HepG2 (cell line): ENCODE measurements at regions not wholly inside any gene's neighbourhood (a gene's known extent, or its start where the extent isn't known, plus 50 kb on each side); places are given as distances from the start of the nearest gene placed in this dataset.
A peak's percentile ranks its signal among the peaks of the same experiment; 100 is the strongest.

Experiments used
- BRD4 ChIP-seq: sonication (generic); formaldehyde crosslinking; IDR thresholded peaks from 2 replicates; pipeline ENCODE4 v1.4.0; 2020; ENCODE audit warnings: missing genetic modification reagents
- ETV5 ChIP-seq: IDR thresholded peaks from 2 replicates; pipeline ENCODE4 v1.6.1; 2018; ENCODE audit warnings: missing biosample characterization, missing genetic modification reagents, inconsistent platforms, borderline replicate concordance
- HNRNPLL ChIP-seq: fragments of 200-400 bp; formaldehyde crosslinking; IDR thresholded peaks from 2 replicates; pipeline ENCODE4 v1.6.1; 2017; ENCODE audit warnings: mild to moderate bottlenecking, low read depth, low read length; ENCODE audit not compliant: poor library complexity, severe bottlenecking
- KDM2A ChIP-seq: sonication (generic); formaldehyde crosslinking; IDR thresholded peaks from 2 replicates; pipeline ENCODE4 v1.4.0; 2020; ENCODE audit warnings: low read depth, missing genetic modification reagents, borderline replicate concordance
- SKI ChIP-seq: fragments of 450-650 bp; IDR thresholded peaks from one replicate; pipeline ENCODE4 v1.6.1; 2018; ENCODE audit warnings: mild to moderate bottlenecking; ENCODE audit not compliant: partially characterized antibody
- STAG1 ChIP-seq: sonication (generic); formaldehyde crosslinking; IDR thresholded peaks from 2 replicates; pipeline ENCODE4 v1.4.0; 2020; ENCODE audit warnings: missing genetic modification reagents
- ZFY ChIP-seq: sonication (generic); formaldehyde crosslinking; IDR thresholded peaks from 2 replicates; pipeline ENCODE4 v1.4.0; 2020; ENCODE audit warnings: missing genetic modification reagents
- ZNF432 ChIP-seq: sonication (generic); formaldehyde crosslinking; IDR thresholded peaks from 2 replicates; pipeline ENCODE4 v1.5.0; 2020; ENCODE audit warnings: missing genetic modification reagents, mild to moderate bottlenecking, borderline replicate concordance
- ZNF768 ChIP-seq: sonication (generic); formaldehyde crosslinking; IDR thresholded peaks from 2 replicates; pipeline ENCODE4 v1.4.0; 2020; ENCODE audit warnings: missing genetic modification reagents
- TF ChIP-seq, protein P1 (sequence below): sonication (generic); formaldehyde crosslinking; IDR thresholded peaks from 2 replicates; pipeline ENCODE4 v1.4.0; 2020; ENCODE audit warnings: mild to moderate bottlenecking, missing genetic modification reagents
- TF ChIP-seq, protein P2 (sequence below), 2 experiments: sonication (generic) in 1 of 2; formaldehyde crosslinking in 1 of 2; IDR thresholded peaks; 2 replicates each; pipeline versions ENCODE4 v1.6.1 to v1.9.0; 2014 to 2022; ENCODE audit warnings: antibody characterized with exemption in 1 of 2, borderline replicate concordance in 1 of 2, inconsistent platforms in 1 of 2, low read depth in 1 of 2, missing genetic modification reagents in 1 of 2
- TF ChIP-seq, protein P3 (sequence below): sonication (generic); formaldehyde crosslinking; IDR thresholded peaks from 2 replicates; pipeline ENCODE4 v1.5.0; 2020; ENCODE audit warnings: mild to moderate bottlenecking, missing genetic modification reagents, borderline replicate concordance

DNA sequence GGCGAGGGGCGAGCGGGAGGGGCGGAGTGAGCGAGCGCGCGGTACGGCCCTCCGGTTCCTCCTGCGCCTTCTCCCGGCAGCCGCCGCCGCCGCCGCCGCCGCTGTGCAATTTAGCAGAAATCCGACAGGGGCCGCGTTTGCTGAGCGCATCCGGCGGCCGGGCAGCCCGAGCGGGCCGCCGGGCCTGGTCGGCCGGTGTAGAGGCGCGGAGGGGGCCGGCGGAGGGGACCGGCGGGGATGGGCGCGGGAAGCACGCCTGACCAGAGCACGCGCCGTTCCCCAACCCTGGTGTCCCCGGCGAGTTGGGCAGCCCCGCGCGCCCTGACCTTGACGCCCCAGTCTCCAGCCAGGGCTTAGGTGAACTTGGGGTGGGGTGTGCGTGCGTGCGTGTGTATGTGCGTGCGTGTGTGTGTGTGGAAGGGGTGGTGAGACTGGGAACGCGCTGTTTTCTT is 144.5 kb upstream of the ZNF536 start (continued):
- TF ChIP-seq SKI (no peak), STAG1 (CRISPR knock-in tag) (peak; percentile 41), ZNF768 (CRISPR knock-in tag) (peak; percentile 50; the same call in 1 of the 2 replicates), HNRNPLL (peak; percentile 58), ZFY (peak; percentile 40; the same call in 1 of the 2 replicates), ETV5 (CRISPR knock-in tag) (peak; percentile 28; the same call in 1 of the 2 replicates), KDM2A (CRISPR knock-in tag) (peak; percentile 48; the same call in 1 of the 2 replicates), ZNF432 (CRISPR knock-in tag) (no peak), BRD4 (CRISPR knock-in tag) (no peak)
- TF ChIP-seq, protein P1, sequence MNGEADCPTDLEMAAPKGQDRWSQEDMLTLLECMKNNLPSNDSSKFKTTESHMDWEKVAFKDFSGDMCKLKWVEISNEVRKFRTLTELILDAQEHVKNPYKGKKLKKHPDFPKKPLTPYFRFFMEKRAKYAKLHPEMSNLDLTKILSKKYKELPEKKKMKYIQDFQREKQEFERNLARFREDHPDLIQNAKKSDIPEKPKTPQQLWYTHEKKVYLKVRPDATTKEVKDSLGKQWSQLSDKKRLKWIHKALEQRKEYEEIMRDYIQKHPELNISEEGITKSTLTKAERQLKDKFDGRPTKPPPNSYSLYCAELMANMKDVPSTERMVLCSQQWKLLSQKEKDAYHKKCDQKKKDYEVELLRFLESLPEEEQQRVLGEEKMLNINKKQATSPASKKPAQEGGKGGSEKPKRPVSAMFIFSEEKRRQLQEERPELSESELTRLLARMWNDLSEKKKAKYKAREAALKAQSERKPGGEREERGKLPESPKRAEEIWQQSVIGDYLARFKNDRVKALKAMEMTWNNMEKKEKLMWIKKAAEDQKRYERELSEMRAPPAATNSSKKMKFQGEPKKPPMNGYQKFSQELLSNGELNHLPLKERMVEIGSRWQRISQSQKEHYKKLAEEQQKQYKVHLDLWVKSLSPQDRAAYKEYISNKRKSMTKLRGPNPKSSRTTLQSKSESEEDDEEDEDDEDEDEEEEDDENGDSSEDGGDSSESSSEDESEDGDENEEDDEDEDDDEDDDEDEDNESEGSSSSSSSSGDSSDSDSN = peak; percentile 42; the same call in 1 of the 2 replicates
- TF ChIP-seq, protein P2, sequence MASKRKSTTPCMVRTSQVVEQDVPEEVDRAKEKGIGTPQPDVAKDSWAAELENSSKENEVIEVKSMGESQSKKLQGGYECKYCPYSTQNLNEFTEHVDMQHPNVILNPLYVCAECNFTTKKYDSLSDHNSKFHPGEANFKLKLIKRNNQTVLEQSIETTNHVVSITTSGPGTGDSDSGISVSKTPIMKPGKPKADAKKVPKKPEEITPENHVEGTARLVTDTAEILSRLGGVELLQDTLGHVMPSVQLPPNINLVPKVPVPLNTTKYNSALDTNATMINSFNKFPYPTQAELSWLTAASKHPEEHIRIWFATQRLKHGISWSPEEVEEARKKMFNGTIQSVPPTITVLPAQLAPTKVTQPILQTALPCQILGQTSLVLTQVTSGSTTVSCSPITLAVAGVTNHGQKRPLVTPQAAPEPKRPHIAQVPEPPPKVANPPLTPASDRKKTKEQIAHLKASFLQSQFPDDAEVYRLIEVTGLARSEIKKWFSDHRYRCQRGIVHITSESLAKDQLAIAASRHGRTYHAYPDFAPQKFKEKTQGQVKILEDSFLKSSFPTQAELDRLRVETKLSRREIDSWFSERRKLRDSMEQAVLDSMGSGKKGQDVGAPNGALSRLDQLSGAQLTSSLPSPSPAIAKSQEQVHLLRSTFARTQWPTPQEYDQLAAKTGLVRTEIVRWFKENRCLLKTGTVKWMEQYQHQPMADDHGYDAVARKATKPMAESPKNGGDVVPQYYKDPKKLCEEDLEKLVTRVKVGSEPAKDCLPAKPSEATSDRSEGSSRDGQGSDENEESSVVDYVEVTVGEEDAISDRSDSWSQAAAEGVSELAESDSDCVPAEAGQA (IDR thresholded peaks at IDR 0.05; ENCODE audit: low read depth) = no peak
- TF ChIP-seq, protein P2 (CRISPR knock-in tag; IDR thresholded peaks at IDR 0.05; ENCODE audit: borderline replicate concordance) = no peak
- TF ChIP-seq, protein P3, sequence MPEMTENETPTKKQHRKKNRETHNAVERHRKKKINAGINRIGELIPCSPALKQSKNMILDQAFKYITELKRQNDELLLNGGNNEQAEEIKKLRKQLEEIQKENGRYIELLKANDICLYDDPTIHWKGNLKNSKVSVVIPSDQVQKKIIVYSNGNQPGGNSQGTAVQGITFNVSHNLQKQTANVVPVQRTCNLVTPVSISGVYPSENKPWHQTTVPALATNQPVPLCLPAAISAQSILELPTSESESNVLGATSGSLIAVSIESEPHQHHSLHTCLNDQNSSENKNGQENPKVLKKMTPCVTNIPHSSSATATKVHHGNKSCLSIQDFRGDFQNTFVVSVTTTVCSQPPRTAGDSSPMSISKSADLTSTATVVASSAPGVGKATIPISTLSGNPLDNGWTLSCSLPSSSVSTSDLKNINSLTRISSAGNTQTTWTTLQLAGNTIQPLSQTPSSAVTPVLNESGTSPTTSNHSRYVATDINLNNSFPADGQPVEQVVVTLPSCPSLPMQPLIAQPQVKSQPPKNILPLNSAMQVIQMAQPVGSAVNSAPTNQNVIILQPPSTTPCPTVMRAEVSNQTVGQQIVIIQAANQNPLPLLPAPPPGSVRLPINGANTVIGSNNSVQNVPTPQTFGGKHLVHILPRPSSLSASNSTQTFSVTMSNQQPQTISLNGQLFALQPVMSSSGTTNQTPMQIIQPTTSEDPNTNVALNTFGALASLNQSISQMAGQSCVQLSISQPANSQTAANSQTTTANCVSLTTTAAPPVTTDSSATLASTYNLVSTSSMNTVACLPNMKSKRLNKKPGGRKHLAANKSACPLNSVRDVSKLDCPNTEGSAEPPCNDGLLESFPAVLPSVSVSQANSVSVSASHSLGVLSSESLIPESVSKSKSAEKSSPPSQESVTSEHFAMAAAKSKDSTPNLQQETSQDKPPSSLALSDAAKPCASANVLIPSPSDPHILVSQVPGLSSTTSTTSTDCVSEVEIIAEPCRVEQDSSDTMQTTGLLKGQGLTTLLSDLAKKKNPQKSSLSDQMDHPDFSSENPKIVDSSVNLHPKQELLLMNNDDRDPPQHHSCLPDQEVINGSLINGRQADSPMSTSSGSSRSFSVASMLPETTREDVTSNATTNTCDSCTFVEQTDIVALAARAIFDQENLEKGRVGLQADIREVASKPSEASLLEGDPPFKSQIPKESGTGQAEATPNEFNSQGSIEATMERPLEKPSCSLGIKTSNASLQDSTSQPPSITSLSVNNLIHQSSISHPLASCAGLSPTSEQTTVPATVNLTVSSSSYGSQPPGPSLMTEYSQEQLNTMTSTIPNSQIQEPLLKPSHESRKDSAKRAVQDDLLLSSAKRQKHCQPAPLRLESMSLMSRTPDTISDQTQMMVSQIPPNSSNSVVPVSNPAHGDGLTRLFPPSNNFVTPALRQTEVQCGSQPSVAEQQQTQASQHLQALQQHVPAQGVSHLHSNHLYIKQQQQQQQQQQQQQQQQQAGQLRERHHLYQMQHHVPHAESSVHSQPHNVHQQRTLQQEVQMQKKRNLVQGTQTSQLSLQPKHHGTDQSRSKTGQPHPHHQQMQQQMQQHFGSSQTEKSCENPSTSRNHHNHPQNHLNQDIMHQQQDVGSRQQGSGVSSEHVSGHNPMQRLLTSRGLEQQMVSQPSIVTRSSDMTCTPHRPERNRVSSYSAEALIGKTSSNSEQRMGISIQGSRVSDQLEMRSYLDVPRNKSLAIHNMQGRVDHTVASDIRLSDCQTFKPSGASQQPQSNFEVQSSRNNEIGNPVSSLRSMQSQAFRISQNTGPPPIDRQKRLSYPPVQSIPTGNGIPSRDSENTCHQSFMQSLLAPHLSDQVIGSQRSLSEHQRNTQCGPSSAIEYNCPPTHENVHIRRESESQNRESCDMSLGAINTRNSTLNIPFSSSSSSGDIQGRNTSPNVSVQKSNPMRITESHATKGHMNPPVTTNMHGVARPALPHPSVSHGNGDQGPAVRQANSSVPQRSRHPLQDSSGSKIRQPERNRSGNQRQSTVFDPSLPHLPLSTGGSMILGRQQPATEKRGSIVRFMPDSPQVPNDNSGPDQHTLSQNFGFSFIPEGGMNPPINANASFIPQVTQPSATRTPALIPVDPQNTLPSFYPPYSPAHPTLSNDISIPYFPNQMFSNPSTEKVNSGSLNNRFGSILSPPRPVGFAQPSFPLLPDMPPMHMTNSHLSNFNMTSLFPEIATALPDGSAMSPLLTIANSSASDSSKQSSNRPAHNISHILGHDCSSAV = no peak
